ENCODE measurements at regions not wholly inside any gene's neighbourhood (a gene's known extent, or its start where the extent isn't known, plus 50 kb on each side); places are given as distances from the start of the nearest gene placed in this dataset.

GRCh38 chr10:112047674-112048073, 135.9 kb downstream of the GPAM start:
- ChIA-PET CTCF (no interaction called here), POLR2A (no interaction called here)
- Mint-ChIP-seq H3K9me3 (ENCODE audit: insufficient read depth) (no peaks in the 10 kb centered on the region), H3K27ac (no peak overlapping the region), H3K4me1 (no peaks in the 10 kb centered on the region), H3K4me3 (no peak overlapping the region), H3K27me3 (no peaks in the 10 kb centered on the region)
- H3K27me3 ChIP-seq (replicated peaks in 1 of 4; ENCODE audit: control extremely low read depth in 1 of 4, control insufficient read depth in 3 of 4, insufficient read depth in 4 of 4, low read length in 3 of 4): no peaks in the 10 kb centered on the region
- TF ChIP-seq CTCF (IDR thresholded peaks at IDR 0.05): no peak
- TF ChIP-seq EZH2 (IDR thresholded peaks at IDR 0.05; ENCODE audit: borderline replicate concordance, insufficient read depth, low read depth, low read length, poor library complexity, severe bottlenecking): no peak
- H2AFZ ChIP-seq (ENCODE audit: insufficient read depth, low read depth, low read length, poor library complexity, severe bottlenecking): no peak overlapping the region
- no peak overlapping the region for H3K4me2 ChIP-seq (replicated peaks; ENCODE audit: low read depth, low read length, poor library complexity, severe bottlenecking)
- no peaks in the 10 kb centered on the region for H3K4me1 ChIP-seq (ENCODE audit: control insufficient read depth in 2 of 2, insufficient read depth in 2 of 2, low read length in 2 of 2)
- no peak overlapping the region for H3K27ac ChIP-seq (ENCODE audit: low read length in 2 of 2)
- no peak overlapping the region for H3K4me3 ChIP-seq (ENCODE audit: control extremely low read depth in 1 of 5, extremely low read depth in 1 of 5, insufficient read depth in 1 of 5, low read depth in 2 of 5, low read length in 4 of 5)
- H3K79me2 ChIP-seq (ENCODE audit: control insufficient read depth, insufficient read depth, low read length): no peaks in the 10 kb centered on the region
- intact Hi-C loops (cut with micrococcal nuclease): no loop called here
- ATAC-seq (ENCODE audit: low read depth) (no peak), DNase-seq (no peak)
- no peaks in the 10 kb centered on the region for H3K9me3 ChIP-seq (ENCODE audit: control extremely low read depth in 1 of 3, control insufficient read depth in 2 of 3, insufficient read depth in 1 of 3, low read length in 2 of 3)
- no peaks in the 10 kb centered on the region for H4K20me1 ChIP-seq (ENCODE audit: control insufficient read depth, insufficient read depth, low read length, poor library complexity, severe bottlenecking)
- H3K9ac ChIP-seq (ENCODE audit: low read length): no peak overlapping the region
- WGBS (ENCODE audit: insufficient coverage): 86% methylated on average over 1 of the region's 2 CpGs
- H3K36me3 ChIP-seq (replicated peaks in 1 of 2; ENCODE audit: control extremely low read depth in 1 of 2, control insufficient read depth in 1 of 2, extremely low read depth in 1 of 2, insufficient read depth in 2 of 2, low read length in 1 of 2): no peaks in the 10 kb centered on the region

- Histone ChIP-seq H3K9me3 (ENCODE audit: control extremely low read depth in 1 of 3, control insufficient read depth in 2 of 3, insufficient read depth in 1 of 3, low read length in 2 of 3) (no peaks in the 10 kb centered on the region), H3K4me2 (replicated peaks; ENCODE audit: low read depth, low read length, poor library complexity, severe bottlenecking) (no peak overlapping the region), H2AFZ (ENCODE audit: insufficient read depth, low read depth, low read length, poor library complexity, severe bottlenecking) (no peak overlapping the region), H3K27me3 (replicated peaks in 1 of 4; ENCODE audit: control extremely low read depth in 1 of 4, control insufficient read depth in 3 of 4, insufficient read depth in 4 of 4, low read length in 3 of 4) (no peaks in the 10 kb centered on the region), H3K79me2 (ENCODE audit: control insufficient read depth, insufficient read depth, low read length) (no peaks in the 10 kb centered on the region), H4K20me1 (ENCODE audit: control insufficient read depth, insufficient read depth, low read length, poor library complexity, severe bottlenecking) (no peaks in the 10 kb centered on the region), H3K27ac (ENCODE audit: low read length in 2 of 2) (no peak overlapping the region), H3K4me1 (ENCODE audit: control insufficient read depth in 2 of 2, insufficient read depth in 2 of 2, low read length in 2 of 2) (no peaks in the 10 kb centered on the region), H3K4me3 (ENCODE audit: control extremely low read depth in 1 of 5, extremely low read depth in 1 of 5, insufficient read depth in 1 of 5, low read depth in 2 of 5, low read length in 4 of 5) (no peak overlapping the region), H3K9ac (ENCODE audit: low read length) (no peak overlapping the region), H3K36me3 (replicated peaks in 1 of 2; ENCODE audit: control extremely low read depth in 1 of 2, control insufficient read depth in 1 of 2, extremely low read depth in 1 of 2, insufficient read depth in 2 of 2, low read length in 1 of 2) (no peaks in the 10 kb centered on the region)
- Mint-ChIP-seq H3K9me3 (ENCODE audit: insufficient read depth) (no peaks in the 10 kb centered on the region), H3K4me3 (no peak overlapping the region), H3K4me1 (no peaks in the 10 kb centered on the region), H3K27me3 (no peaks in the 10 kb centered on the region), H3K27ac (no peak overlapping the region)
- TF ChIP-seq EZH2 (IDR thresholded peaks at IDR 0.05; ENCODE audit: borderline replicate concordance, insufficient read depth, low read depth, low read length, poor library complexity, severe bottlenecking): no peak
- DNase-seq (no peak), ATAC-seq (ENCODE audit: low read depth) (no peak)
- ChIA-PET POLR2A (no interaction called here), CTCF (no interaction called here)
- intact Hi-C loops (cut with micrococcal nuclease): no loop called here
- WGBS (ENCODE audit: insufficient coverage): 90% methylated on average over 3 of the region's 5 CpGs
Observed at GRCh38 chr10:112052166-112052565, 131.4 kb downstream of the GPAM start.
